OCI-LY7 (cell line): ENCODE measurements at regions not wholly inside any gene's neighbourhood (a gene's known extent, or its start where the extent isn't known, plus 50 kb on each side); places are given as distances from the start of the nearest gene placed in this dataset.
"Not testable (repeated sequence)": the region's sequence is repeated elsewhere in the genome, so short reads cannot be mapped to it uniquely, and the experiment has no call there.

Source experiments
- BruUV-seq: library from RNA; stranded (reverse); fragments of 400-500 nt; replicated peaks from 2 replicates; lab custom pipeline; 2021; lab: Mats Ljungman, UMichigan
- CTCF ChIA-PET: fragments of 300-600 bp; sonication (Branson Sonifier 250); formaldehyde crosslinking; loops from one replicate; lab custom pipeline; 2022; ENCODE audit warnings: antibody characterized with exemption; ENCODE audit not compliant: unreplicated experiment; lab: Charles Lee
- POLR2A ChIA-PET: fragments of 300-600 bp; sonication (Branson Sonifier 250); formaldehyde crosslinking; loops from one replicate; lab custom pipeline; 2022; ENCODE audit warnings: antibody characterized with exemption; lab: Charles Lee
- DNase-seq: peaks from one replicate; pipeline ENCODE4 v3.0.0-alpha.2; 2015; ENCODE audit warnings: low spot score
- H2AFZ ChIP-seq: fragments of 200-600 bp; sonication (generic), shearing (Covaris generic); 2 replicates; pipeline ENCODE4 v1.6.1; 2014; ENCODE audit warnings: mild to moderate bottlenecking, antibody characterized with exemption, low read length, moderate library complexity
- H3K27ac ChIP-seq: fragments of 200-600 bp; sonication (generic); 2 replicates; pipeline ENCODE4 v1.5.1; 2014; ENCODE audit warnings: mixed run types, low read depth, mild to moderate bottlenecking, moderate library complexity, low read length, inconsistent platforms; ENCODE audit not compliant: poor library complexity, severe bottlenecking
- H3K36me3 ChIP-seq: fragments of 200-600 bp; sonication (generic); 2 replicates; pipeline ENCODE4 v1.6.1; 2014; ENCODE audit warnings: mild to moderate bottlenecking, antibody characterized with exemption, low read length, moderate library complexity, mixed read lengths; ENCODE audit not compliant: insufficient read depth
- H3K4me1 ChIP-seq: fragments of 200-600 bp; sonication (generic); 2 replicates; pipeline ENCODE4 v1.5.1; 2014; ENCODE audit warnings: mild to moderate bottlenecking, low read length; ENCODE audit not compliant: insufficient read depth, poor library complexity, severe bottlenecking
- H3K4me2 ChIP-seq: fragments of 200-600 bp; sonication (generic); 2 replicates; pipeline ENCODE4 v1.6.1; 2014; ENCODE audit warnings: mild to moderate bottlenecking, low read length
- H3K4me3 ChIP-seq: fragments of 200-600 bp; sonication (generic); 2 replicates; pipeline ENCODE4 v1.5.1; 2014; ENCODE audit warnings: mild to moderate bottlenecking, low read depth, low read length; ENCODE audit not compliant: poor library complexity, severe bottlenecking
- H3K79me2 ChIP-seq: fragments of 200-600 bp; sonication (generic); 2 replicates; pipeline ENCODE4 v1.6.1; 2016; ENCODE audit warnings: low read depth, mild to moderate bottlenecking, low read length, moderate library complexity, mixed read lengths; ENCODE audit not compliant: insufficient read depth
- H3K9me2 ChIP-seq: fragments of 200-600 bp; sonication (generic); 2 replicates; pipeline ENCODE4 v1.6.1; 2016; ENCODE audit warnings: mild to moderate bottlenecking, low read length, mixed read lengths; ENCODE audit not compliant: insufficient read depth
- H3K9me3 ChIP-seq: fragments of 200-600 bp; sonication (generic); 2 replicates; pipeline ENCODE4 v1.6.1; 2014; ENCODE audit warnings: mild to moderate bottlenecking, mixed run types, low read length, mixed read lengths
- H4K20me1 ChIP-seq: fragments of 200-600 bp; sonication (generic); 2 replicates; pipeline ENCODE4 v1.6.1; 2014; ENCODE audit warnings: mild to moderate bottlenecking, antibody characterized with exemption, low read length, moderate library complexity, mixed read lengths; ENCODE audit not compliant: insufficient read depth
- EZH2phosphoT487 ChIP-seq: fragments of 200-600 bp; sonication (generic); IDR thresholded peaks from 2 replicates; pipeline ENCODE4 v1.6.1; 2018; ENCODE audit warnings: low read depth, borderline replicate concordance, mild to moderate bottlenecking, mixed run types, antibody characterized with exemption, low read length, moderate library complexity, mixed read lengths
- intact Hi-C: fragments of 100-400 bp; cut with micrococcal nuclease; formaldehyde crosslinking; loops from one replicate; pipeline ENCODE4 v1.10.0; 2022; ENCODE audit not compliant: unreplicated experiment
- TF ChIP-seq, protein P1 (sequence below): fragments of 200-600 bp; sonication (generic); conservative IDR thresholded peaks from 2 replicates; pipeline ENCODE4 v1.5.1; 2014; ENCODE audit warnings: mild to moderate bottlenecking, antibody characterized with exemption, low read length, moderate library complexity, mixed read lengths

DNA sequence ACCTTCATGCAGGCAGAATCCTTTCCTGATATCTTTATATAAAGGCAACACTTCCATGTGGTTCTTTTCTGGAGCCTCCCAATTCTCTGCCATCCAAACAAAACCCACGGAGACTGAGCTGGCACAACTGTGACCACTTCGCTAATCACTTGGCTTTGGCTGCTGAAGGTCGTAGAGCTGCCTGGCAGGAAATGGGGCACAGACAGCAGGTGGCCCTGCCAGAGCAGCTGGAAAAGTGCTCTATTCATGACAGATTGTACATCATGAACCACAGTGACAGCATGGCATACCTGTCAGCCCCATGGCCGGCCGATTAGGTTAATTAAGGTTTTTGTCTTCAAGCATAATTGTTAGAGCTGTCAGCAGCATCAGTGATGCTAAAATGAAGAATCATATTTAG is 141.9 kb upstream of the ANKRD55 start:
- Histone ChIP-seq H2AFZ (no peak overlapping the region), H3K79me2 (no peaks in the 10 kb centered on the region), H3K4me3 (no peak overlapping the region), H3K4me2 (no peak overlapping the region), H3K9me2 (no peaks in the 10 kb centered on the region), H3K36me3 (no peaks in the 10 kb centered on the region), H4K20me1 (no peaks in the 10 kb centered on the region), H3K9me3 (0 out of 2 replicates have a peak, but pooled peaks cover 9% of the 10 kb centered on the region), H3K4me1 (no peaks in the 10 kb centered on the region), H3K27ac (no peak overlapping the region)
- no peak for DNase-seq
- intact Hi-C loops: no loop called here
- ChIA-PET CTCF (no interaction called here), POLR2A (no interaction called here)
- no TSS peak for BruUV-seq
- TF ChIP-seq EZH2phosphoT487: no peak
- TF ChIP-seq, protein P1, sequence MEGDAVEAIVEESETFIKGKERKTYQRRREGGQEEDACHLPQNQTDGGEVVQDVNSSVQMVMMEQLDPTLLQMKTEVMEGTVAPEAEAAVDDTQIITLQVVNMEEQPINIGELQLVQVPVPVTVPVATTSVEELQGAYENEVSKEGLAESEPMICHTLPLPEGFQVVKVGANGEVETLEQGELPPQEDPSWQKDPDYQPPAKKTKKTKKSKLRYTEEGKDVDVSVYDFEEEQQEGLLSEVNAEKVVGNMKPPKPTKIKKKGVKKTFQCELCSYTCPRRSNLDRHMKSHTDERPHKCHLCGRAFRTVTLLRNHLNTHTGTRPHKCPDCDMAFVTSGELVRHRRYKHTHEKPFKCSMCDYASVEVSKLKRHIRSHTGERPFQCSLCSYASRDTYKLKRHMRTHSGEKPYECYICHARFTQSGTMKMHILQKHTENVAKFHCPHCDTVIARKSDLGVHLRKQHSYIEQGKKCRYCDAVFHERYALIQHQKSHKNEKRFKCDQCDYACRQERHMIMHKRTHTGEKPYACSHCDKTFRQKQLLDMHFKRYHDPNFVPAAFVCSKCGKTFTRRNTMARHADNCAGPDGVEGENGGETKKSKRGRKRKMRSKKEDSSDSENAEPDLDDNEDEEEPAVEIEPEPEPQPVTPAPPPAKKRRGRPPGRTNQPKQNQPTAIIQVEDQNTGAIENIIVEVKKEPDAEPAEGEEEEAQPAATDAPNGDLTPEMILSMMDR: no peak

DNA sequence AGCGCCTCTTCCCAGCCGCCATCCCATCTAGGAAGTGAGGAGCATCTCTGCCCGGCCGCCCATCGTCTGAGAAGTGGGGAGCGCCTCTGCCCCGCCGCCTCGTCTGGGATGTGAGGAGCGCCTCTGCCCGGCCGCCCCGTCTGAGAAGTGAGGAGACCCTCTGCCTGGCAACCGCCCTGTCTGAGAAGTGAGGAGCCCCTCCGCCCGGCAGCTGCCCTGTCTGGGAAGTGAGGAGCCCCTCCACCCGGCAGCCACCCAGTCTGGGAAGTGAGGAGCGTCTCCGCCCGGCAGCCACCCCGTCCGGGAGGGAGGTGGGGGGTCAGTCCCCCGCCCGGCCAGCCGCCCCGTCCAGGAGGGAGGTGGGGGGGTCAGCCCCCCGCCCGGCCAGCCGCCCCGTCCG is 139.4 kb upstream of the ANKRD55 start:
- H3K9me2 ChIP-seq, H3K36me3 ChIP-seq, H4K20me1 ChIP-seq, intact Hi-C loops, H3K4me2 ChIP-seq, H3K79me2 ChIP-seq, H3K4me1 ChIP-seq, H3K9me3 ChIP-seq, H2AFZ ChIP-seq, H3K4me3 ChIP-seq, CTCF ChIA-PET, H3K27ac ChIP-seq, DNase-seq, POLR2A ChIA-PET, BruUV-seq: not testable (repeated sequence)

DNA sequence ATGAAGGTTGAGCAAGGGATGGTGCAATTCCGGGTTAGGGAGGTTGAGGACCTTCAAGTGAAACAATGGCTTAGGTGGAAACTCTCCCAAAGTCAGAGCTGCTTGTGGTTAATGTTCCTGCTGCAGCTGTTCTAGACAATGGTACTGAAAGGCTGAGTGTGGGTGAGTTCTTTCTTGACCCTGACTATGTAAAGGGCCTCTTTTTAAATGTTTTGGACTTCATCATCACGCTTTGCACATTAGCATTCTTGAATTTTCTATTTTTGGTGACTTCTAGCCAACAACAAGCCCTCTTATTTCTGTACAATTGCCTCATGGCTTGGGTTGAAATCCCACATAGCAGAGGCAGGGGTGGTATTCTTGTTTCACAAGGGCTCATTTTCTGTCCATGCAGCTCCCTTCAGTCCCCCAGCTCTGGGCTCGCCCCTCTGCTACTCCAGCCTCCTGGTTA is 136.3 kb upstream of the ANKRD55 start:
- ChIA-PET CTCF (no interaction called here), POLR2A (no interaction called here)

More for the DNA sequence above, 136.3 kb upstream of the ANKRD55 start:
- Histone ChIP-seq H2AFZ (no peak overlapping the region), H3K4me3 (no peak overlapping the region), H3K9me3 (no peaks in the 10 kb centered on the region), H3K79me2 (no peaks in the 10 kb centered on the region), H4K20me1 (no peaks in the 10 kb centered on the region), H3K36me3 (no peaks in the 10 kb centered on the region), H3K27ac (no peak overlapping the region), H3K4me1 (no peaks in the 10 kb centered on the region), H3K4me2 (no peak overlapping the region), H3K9me2 (no peaks in the 10 kb centered on the region)
- TF ChIP-seq EZH2phosphoT487: no peak
- TF ChIP-seq, protein P1: no peak
- BruUV-seq: no TSS peak
- intact Hi-C loops: no loop called here
- DNase-seq: no peak
